ENCODE measurements at regions not wholly inside any gene's neighbourhood (a gene's known extent, or its start where the extent isn't known, plus 50 kb on each side); places are given as distances from the start of the nearest gene placed in this dataset.

GRCh38 chr13:30009411-30009810, 159.0 kb upstream of the UBL3 start:
- TF ChIP-seq CTCF (IDR thresholded peaks at IDR 0.05) = no peak
- TF ChIP-seq RAD21 (conservative IDR thresholded peaks at IDR 0.05 in 1 of 2, IDR thresholded peaks at IDR 0.05 in 1 of 2) = no peak
- TF ChIP-seq RFX5 (IDR thresholded peaks at IDR 0.05) = no peak
- no peak for TF ChIP-seq MAFK (IDR thresholded peaks at IDR 0.05; ENCODE audit: partially characterized antibody)
- TF ChIP-seq TP53 (CRISPR knock-in tag; IDR thresholded peaks at IDR 0.05) = no peak
- TF ChIP-seq CHD2 (IDR thresholded peaks at IDR 0.05; ENCODE audit: low read length, partially characterized antibody) = no peak
- TF ChIP-seq CEBPB (IDR thresholded peaks at IDR 0.05) = no peak
- no peak for TF ChIP-seq BHLHE40 (IDR thresholded peaks at IDR 0.05; ENCODE audit: low read depth, low read length)
- TF ChIP-seq POLR2AphosphoS2 (conservative IDR thresholded peaks at IDR 0.05; ENCODE audit: low read length) = no peak
- TF ChIP-seq FOSB (CRISPR knock-in tag; IDR thresholded peaks at IDR 0.05) = no peak

Data from A549 (cell line).